ENCODE measurements at regions not wholly inside any gene's neighbourhood (a gene's known extent, or its start where the extent isn't known, plus 50 kb on each side); places are given as distances from the start of the nearest gene placed in this dataset.

DNA sequence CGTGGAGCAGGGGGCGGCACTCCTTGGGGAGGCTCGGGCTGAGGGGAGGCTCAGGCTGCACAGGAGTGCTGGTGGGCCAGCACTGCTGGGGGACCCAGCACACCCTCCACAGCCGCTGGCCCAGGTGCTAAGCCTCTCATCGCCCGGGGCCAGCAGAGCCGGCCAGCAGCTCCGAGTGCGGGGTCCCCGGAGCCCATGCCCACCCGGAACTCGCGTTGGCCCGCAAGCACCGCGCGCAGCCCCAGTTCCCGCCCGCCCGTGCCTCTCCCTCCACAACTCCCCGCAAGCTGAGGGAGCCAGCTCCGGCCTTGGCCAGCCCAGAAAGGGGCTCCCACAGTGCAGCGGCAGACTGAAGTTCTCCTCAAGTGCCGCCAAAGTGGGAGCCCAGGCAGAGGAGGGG, 2266.8 kb downstream of the LRRC4C start:
- TF ChIP-seq TCF7L2 (IDR thresholded peaks at IDR 0.05; ENCODE audit: low read depth, low read length) (no peak), POLR2AphosphoS5 (IDR thresholded peaks at IDR 0.05; ENCODE audit: low read depth, low read length) (no peak), SIN3A (IDR thresholded peaks at IDR 0.05; ENCODE audit: borderline replicate concordance, insufficient read depth, low read depth, low read length) (no peak)
- TF ChIP-seq, protein P1, sequence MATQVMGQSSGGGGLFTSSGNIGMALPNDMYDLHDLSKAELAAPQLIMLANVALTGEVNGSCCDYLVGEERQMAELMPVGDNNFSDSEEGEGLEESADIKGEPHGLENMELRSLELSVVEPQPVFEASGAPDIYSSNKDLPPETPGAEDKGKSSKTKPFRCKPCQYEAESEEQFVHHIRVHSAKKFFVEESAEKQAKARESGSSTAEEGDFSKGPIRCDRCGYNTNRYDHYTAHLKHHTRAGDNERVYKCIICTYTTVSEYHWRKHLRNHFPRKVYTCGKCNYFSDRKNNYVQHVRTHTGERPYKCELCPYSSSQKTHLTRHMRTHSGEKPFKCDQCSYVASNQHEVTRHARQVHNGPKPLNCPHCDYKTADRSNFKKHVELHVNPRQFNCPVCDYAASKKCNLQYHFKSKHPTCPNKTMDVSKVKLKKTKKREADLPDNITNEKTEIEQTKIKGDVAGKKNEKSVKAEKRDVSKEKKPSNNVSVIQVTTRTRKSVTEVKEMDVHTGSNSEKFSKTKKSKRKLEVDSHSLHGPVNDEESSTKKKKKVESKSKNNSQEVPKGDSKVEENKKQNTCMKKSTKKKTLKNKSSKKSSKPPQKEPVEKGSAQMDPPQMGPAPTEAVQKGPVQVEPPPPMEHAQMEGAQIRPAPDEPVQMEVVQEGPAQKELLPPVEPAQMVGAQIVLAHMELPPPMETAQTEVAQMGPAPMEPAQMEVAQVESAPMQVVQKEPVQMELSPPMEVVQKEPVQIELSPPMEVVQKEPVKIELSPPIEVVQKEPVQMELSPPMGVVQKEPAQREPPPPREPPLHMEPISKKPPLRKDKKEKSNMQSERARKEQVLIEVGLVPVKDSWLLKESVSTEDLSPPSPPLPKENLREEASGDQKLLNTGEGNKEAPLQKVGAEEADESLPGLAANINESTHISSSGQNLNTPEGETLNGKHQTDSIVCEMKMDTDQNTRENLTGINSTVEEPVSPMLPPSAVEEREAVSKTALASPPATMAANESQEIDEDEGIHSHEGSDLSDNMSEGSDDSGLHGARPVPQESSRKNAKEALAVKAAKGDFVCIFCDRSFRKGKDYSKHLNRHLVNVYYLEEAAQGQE (IDR thresholded peaks at IDR 0.05; ENCODE audit: insufficient read depth in 1 of 2, low read depth in 2 of 2, low read length in 1 of 2), result no peak
- TF ChIP-seq, protein P2, sequence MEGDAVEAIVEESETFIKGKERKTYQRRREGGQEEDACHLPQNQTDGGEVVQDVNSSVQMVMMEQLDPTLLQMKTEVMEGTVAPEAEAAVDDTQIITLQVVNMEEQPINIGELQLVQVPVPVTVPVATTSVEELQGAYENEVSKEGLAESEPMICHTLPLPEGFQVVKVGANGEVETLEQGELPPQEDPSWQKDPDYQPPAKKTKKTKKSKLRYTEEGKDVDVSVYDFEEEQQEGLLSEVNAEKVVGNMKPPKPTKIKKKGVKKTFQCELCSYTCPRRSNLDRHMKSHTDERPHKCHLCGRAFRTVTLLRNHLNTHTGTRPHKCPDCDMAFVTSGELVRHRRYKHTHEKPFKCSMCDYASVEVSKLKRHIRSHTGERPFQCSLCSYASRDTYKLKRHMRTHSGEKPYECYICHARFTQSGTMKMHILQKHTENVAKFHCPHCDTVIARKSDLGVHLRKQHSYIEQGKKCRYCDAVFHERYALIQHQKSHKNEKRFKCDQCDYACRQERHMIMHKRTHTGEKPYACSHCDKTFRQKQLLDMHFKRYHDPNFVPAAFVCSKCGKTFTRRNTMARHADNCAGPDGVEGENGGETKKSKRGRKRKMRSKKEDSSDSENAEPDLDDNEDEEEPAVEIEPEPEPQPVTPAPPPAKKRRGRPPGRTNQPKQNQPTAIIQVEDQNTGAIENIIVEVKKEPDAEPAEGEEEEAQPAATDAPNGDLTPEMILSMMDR (IDR thresholded peaks at IDR 0.05), result no peak

All from Panc1 (cell line).